Nephron (organoid): ENCODE measurements at regions not wholly inside any gene's neighbourhood (a gene's known extent, or its start where the extent isn't known, plus 50 kb on each side); places are given as distances from the start of the nearest gene placed in this dataset.

Source experiments
- H3K27ac Mint-ChIP-seq, 3 experiments: 2 replicates each; pipeline ENCODE4 v1.8.0; 2020; ENCODE audit warnings: mixed read lengths in 3 of 3, mild to moderate bottlenecking in 2 of 3, moderate library complexity in 1 of 3
- H3K27me3 Mint-ChIP-seq: 2 replicates; pipeline ENCODE4 v1.8.0; 2021; ENCODE audit warnings: low read depth, mild to moderate bottlenecking, moderate library complexity, mixed read lengths
- H3K36me3 Mint-ChIP-seq: 2 replicates; pipeline ENCODE4 v1.8.0; 2020; ENCODE audit warnings: low read depth, mixed read lengths
- H3K4me1 Mint-ChIP-seq: 2 replicates; pipeline ENCODE4 v1.8.0; 2020; ENCODE audit warnings: mixed read lengths
- H3K4me3 Mint-ChIP-seq, 3 experiments: 2 replicates each; pipeline ENCODE4 v1.8.0; 2020; ENCODE audit warnings: mild to moderate bottlenecking in 3 of 3, mixed read lengths in 3 of 3, moderate library complexity in 2 of 3
- H3K9me3 Mint-ChIP-seq: 2 replicates; pipeline ENCODE4 v1.8.0; 2020; ENCODE audit warnings: mixed read lengths
- TF ChIP-seq, protein P1 (sequence below), 3 experiments: fragments of 200-600 bp; sonication (generic); IDR thresholded peaks; one replicate each; pipeline ENCODE4 v1.5.0; 2021; ENCODE audit warnings: antibody characterized with exemption in 3 of 3; ENCODE audit not compliant: unreplicated experiment in 3 of 3

DNA sequence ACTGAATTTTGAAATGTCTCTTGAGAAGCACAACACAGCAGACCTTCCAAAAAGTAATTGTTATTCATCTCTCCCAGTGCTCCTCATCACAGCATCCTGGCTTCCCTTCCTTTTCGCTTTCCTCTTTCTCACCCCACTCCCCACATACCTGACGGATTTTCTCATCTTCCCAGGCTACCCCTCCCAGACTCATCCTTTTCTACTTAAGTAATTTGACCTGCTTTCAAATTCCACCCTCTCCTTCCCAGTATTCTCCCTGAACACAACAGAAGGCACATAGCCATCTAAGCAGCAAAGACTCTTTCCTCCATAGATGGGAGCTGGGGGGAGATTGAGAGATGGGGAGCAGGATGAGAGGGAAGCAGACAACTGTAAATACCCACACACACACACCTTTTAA is 187.1 kb upstream of the STT3B start:
- H3K27ac Mint-ChIP-seq, result no peak overlapping the region
- no peaks in the 10 kb centered on the region for H3K36me3 Mint-ChIP-seq
- H3K4me3 Mint-ChIP-seq, result no peak overlapping the region

DNA sequence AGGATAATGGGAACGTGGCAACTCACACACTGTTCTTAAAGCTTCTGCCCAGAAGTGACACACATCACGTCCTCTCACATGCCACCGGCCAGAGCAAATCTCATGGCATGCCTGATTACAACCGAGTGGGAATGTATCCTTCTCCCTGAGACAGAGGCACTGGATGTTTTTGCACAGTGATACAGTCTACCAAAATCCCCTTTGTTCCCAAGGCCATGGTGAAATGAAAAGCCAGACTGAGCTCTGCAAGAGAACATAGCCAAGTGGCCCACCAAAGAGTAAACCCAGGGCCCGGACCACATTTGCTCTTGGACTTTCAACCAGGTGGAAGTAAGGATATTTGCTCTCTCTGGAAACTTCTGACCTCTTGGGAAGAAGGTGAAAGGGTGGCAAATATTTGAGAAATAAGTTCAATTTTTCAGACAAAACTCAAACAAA is 186.2 kb upstream of the STT3B start:
- H3K36me3 Mint-ChIP-seq, result no peaks in the 10 kb centered on the region
- H3K4me3 Mint-ChIP-seq, result no peak overlapping the region
- H3K27ac Mint-ChIP-seq, result no peak overlapping the region
- H3K4me1 Mint-ChIP-seq, result no peaks in the 10 kb centered on the region
- no peaks in the 10 kb centered on the region for H3K27me3 Mint-ChIP-seq
- H3K9me3 Mint-ChIP-seq, result peaks cover 10% of the 10 kb centered on the region
- TF ChIP-seq, protein P1, sequence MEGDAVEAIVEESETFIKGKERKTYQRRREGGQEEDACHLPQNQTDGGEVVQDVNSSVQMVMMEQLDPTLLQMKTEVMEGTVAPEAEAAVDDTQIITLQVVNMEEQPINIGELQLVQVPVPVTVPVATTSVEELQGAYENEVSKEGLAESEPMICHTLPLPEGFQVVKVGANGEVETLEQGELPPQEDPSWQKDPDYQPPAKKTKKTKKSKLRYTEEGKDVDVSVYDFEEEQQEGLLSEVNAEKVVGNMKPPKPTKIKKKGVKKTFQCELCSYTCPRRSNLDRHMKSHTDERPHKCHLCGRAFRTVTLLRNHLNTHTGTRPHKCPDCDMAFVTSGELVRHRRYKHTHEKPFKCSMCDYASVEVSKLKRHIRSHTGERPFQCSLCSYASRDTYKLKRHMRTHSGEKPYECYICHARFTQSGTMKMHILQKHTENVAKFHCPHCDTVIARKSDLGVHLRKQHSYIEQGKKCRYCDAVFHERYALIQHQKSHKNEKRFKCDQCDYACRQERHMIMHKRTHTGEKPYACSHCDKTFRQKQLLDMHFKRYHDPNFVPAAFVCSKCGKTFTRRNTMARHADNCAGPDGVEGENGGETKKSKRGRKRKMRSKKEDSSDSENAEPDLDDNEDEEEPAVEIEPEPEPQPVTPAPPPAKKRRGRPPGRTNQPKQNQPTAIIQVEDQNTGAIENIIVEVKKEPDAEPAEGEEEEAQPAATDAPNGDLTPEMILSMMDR (IDR thresholded peaks at IDR 0.05; ENCODE audit: unreplicated experiment in 3 of 3), result no peak

More for the DNA sequence above, 187.1 kb upstream of the STT3B start:
- no peaks in the 10 kb centered on the region for H3K27me3 Mint-ChIP-seq
- TF ChIP-seq, protein P1 (IDR thresholded peaks at IDR 0.05; ENCODE audit: unreplicated experiment in 3 of 3), result no peak
- H3K9me3 Mint-ChIP-seq, result peaks cover 10% of the 10 kb centered on the region
- H3K4me1 Mint-ChIP-seq, result no peaks in the 10 kb centered on the region

DNA sequence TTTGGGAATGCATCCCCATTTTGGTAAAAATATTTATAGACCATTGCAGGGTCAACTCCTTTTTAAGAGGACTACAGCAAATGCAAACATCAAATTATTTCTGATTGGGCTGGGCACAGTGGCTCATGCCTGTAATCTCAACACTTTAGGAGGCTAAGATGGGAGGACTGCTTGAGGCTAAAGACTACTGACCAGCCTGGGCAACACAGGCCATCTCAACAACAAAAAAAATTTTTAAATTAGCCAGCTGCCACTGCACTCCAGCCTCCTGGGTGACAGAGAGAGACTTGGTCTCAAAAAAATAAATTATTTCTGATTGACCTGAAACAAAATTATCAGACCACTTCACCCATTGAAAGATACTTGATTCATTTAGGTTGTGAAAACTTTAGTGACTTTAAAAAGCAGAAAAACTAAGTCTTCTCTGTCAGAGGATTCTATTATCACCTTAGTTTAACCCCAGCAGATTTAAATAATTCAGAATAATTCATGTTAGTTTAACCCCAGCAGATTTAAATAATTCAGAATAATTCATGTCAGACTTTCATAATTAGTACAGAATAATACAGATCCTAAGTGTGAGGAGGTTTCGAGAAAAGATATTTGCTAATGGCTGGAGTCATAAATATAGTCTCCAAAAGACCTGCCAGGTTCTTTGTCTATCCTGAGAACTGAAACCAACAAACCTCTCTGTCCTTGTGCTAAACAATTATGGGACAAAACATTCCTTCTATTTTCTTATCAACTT is 183.6 kb upstream of the STT3B start:
- peaks cover 8% of the 10 kb centered on the region for H3K9me3 Mint-ChIP-seq
- H3K36me3 Mint-ChIP-seq, result no peaks in the 10 kb centered on the region
- no peak overlapping the region for H3K4me3 Mint-ChIP-seq
- TF ChIP-seq, protein P1 (IDR thresholded peaks at IDR 0.05; ENCODE audit: unreplicated experiment in 3 of 3), result no peak
- no peaks in the 10 kb centered on the region for H3K4me1 Mint-ChIP-seq
- H3K27me3 Mint-ChIP-seq, result no peaks in the 10 kb centered on the region
- no peak overlapping the region for H3K27ac Mint-ChIP-seq

DNA sequence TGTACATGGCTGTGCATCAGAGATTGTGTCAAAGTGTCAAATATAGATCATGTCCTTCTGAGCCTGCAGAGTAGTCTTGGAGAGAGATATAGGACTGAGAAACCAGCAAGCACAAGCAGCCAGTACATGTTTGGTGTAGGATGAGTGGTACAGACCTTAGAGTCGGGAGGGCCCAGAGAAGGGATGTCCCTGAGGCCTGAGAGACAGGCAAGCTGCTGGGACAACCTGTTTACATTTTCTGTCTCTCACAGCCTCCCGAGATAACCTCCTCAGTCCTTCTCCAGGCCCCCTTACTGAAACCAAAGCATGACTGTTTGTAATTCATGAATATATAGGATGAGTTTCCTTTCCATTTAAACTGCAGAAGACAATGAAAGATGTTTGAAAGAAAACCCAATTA is 182.4 kb upstream of the STT3B start:
- Mint-ChIP-seq H3K4me3 (no peak overlapping the region), H3K27ac (no peak overlapping the region), H3K27me3 (no peaks in the 10 kb centered on the region), H3K36me3 (no peaks in the 10 kb centered on the region), H3K4me1 (no peaks in the 10 kb centered on the region), H3K9me3 (peaks cover 5% of the 10 kb centered on the region)
- TF ChIP-seq, protein P1 (IDR thresholded peaks at IDR 0.05; ENCODE audit: unreplicated experiment in 3 of 3), result no peak

DNA sequence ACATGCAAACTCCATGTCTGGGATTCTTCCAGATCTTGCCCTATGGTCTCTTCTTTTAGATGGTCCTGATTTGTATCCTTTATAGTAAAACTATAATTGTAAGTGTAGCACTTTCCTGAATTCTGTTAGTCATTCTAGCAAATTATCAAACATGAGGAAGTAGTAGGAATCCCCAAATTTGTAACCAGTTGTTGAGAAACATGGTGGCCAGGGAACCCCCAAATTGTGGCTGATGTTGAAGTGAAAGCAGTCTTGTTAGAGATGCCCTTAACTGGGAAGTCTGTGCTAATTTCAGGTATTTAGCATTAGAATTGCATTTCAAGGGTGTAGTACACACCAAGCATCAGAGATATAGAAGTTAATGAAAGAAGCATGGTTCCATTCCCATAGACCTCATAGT is 180.4 kb upstream of the STT3B start:
- TF ChIP-seq, protein P1 (IDR thresholded peaks at IDR 0.05; ENCODE audit: unreplicated experiment in 3 of 3), result no peak
- Mint-ChIP-seq H3K27me3 (no peaks in the 10 kb centered on the region), H3K27ac (no peak overlapping the region), H3K9me3 (peaks cover 7% of the 10 kb centered on the region), H3K36me3 (no peaks in the 10 kb centered on the region), H3K4me3 (no peak overlapping the region), H3K4me1 (no peaks in the 10 kb centered on the region)

DNA sequence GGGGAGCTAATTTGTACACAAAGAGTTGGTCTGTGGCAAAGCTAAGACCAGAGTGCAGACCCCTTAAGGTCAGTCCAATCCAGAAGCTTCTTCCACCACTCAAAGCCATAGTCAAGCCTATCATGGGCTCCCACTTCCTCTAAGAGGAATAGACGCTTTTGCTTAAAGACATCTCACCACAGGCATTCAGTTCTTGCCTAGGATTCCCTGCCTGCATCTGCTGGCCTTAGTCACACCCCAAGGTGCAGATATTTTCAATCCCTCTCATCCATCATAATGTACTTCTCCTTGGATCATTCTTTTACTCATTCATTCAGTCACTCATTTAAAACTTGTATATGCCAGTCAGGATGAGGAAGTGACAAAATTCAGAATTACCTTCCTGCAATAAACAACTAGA is 179.6 kb upstream of the STT3B start:
- no peaks in the 10 kb centered on the region for H3K27me3 Mint-ChIP-seq
- TF ChIP-seq, protein P1 (IDR thresholded peaks at IDR 0.05; ENCODE audit: unreplicated experiment in 3 of 3), result no peak
- no peaks in the 10 kb centered on the region for H3K4me1 Mint-ChIP-seq
- no peak overlapping the region for H3K27ac Mint-ChIP-seq
- no peaks in the 10 kb centered on the region for H3K36me3 Mint-ChIP-seq
- no peak overlapping the region for H3K4me3 Mint-ChIP-seq
- H3K9me3 Mint-ChIP-seq, result peaks cover 10% of the 10 kb centered on the region
